ENCODE measurements at regions not wholly inside any gene's neighbourhood (a gene's known extent, or its start where the extent isn't known, plus 50 kb on each side); places are given as distances from the start of the nearest gene placed in this dataset.
"Not testable (repeated sequence)": the region's sequence is repeated elsewhere in the genome, so short reads cannot be mapped to it uniquely, and the experiment has no call there.

DNA sequence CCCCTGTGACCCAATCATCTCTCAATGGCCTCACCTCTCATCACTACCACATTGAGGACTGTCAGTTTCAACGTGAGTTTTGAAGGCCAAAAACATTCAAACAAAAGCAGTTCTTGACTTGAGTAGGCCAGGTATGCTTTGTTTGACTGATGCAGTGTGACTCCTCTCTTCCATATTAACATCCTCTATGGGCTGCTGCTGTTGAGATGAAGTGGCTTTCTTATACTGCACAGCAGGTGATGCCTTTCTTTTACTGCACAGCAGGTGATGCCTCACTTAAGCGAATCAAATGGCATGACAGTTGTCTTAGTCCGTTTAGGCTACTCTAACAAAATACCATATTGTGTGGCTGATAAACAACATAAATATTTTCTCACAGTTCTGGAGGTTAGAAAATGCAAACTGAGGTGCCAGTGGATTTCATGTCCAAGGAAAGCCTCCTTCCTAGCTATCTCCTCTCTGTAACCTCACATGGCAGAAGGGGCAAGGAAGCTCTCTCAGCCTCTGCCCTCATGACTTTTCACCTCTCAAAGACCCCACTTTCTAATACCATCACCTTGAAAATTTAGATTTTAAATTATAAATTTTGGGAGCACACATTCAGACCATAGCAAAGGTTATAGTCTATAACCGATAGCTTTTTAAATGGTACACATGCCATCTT, 2267.9 kb upstream of the AGA start:
- no peak overlapping the region for H3K4me3 ChIP-seq (ENCODE audit: low read depth, low read length)
- DNase-seq (ENCODE audit: low read depth, low spot score): no peak
- in situ Hi-C loops (cut with HindIII; ENCODE audit: low sequenced_read_pairs): no loop called here
- no peak for TF ChIP-seq CTCF (IDR thresholded peaks at IDR 0.05; ENCODE audit: low read depth, low read length)

DNA sequence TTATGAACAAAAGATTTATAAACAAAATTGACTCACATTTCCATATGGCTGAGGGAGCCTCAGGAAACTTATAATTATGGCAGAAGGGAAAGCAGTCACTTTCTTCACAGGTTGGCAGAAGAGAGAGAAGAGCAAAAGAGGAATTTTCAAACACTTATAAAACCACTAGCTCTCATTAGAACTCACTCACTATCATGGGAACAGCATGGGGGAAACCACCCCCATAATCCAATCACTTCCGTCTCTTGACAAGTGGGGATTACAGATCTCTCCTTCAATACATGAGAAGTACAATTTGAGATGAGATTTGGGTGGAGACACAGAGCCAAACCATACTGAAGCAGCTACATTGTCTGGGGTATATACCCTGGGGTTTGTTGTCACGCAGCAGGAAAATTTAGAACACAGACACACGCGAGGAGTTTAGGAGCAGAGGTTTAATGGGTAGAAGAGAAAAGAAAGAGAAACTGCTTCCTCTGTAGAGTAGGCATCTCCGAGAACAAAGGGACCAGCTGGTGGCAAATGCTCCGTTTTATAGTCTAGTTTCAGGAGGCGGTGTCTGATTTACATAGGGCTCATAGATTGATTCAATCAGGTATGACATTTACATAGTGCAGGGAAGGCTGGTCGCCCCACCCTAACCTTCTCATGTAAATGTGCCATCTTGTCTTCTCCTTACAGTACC, 2277.7 kb upstream of the AGA start:
- no peak for DNase-seq (ENCODE audit: low read depth, low spot score)
- TF ChIP-seq CTCF (IDR thresholded peaks at IDR 0.05; ENCODE audit: low read depth, low read length): no peak
- no peak overlapping the region for H3K4me3 ChIP-seq (ENCODE audit: low read depth, low read length)
- in situ Hi-C loops (cut with HindIII; ENCODE audit: low sequenced_read_pairs): no loop called here

- H3K4me3 ChIP-seq (ENCODE audit: low read depth, low read length); in situ Hi-C loops (cut with HindIII; ENCODE audit: low sequenced_read_pairs); DNase-seq (ENCODE audit: low read depth, low spot score): not testable (repeated sequence)
Measured at GRCh38 chr4:179726491-179726890, 2284.3 kb upstream of the AGA start.

DNA sequence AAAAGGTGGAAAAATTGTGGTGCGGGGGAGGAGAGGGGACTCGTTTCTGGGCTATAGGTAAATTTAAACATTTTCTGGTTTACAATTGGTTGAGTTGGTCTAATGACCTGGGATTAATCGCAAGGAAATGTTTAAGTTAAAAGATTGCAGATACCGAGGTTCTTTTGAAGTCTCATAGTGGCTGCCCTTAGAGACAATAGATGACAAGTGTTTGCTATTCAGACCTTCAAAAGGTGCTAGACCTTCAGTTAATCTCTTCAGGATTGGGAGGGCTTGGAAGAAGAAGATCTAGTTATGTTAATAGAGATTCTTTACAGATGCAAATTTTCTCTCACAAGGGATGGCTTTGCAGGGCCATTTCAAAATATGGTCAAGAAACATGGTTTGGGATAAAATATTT, 2286.1 kb upstream of the AGA start:
- TF ChIP-seq CTCF (IDR thresholded peaks at IDR 0.05; ENCODE audit: low read depth, low read length): no peak
- H3K4me3 ChIP-seq (ENCODE audit: low read depth, low read length): no peak overlapping the region
- in situ Hi-C loops (cut with HindIII; ENCODE audit: low sequenced_read_pairs): no loop called here
- no peak for DNase-seq (ENCODE audit: low read depth, low spot score)

DNA sequence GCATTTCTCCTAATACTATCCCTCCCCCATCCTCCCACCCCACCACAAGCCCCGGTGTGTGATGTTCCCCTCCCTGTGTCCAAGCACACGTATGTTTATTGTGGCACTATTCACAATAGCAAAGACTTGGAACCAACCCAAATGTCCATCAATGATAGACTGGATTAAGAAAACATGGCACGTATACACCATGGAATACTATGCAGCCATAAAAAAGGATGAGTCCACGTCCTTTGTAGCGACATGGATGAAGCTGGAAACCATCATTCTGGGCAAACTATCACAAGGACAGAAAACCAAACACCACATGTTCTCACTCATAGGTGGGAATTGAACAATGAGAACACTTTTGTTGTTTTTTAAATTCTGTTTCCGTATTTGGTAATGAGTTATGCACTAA, 2294.6 kb upstream of the AGA start:
- H3K4me3 ChIP-seq (ENCODE audit: low read depth, low read length); in situ Hi-C loops (cut with HindIII; ENCODE audit: low sequenced_read_pairs); DNase-seq (ENCODE audit: low read depth, low spot score): not testable (repeated sequence)

GRCh38 chr4:179738822-179739221, 2296.6 kb upstream of the AGA start:
- no peak for TF ChIP-seq CTCF (IDR thresholded peaks at IDR 0.05; ENCODE audit: low read depth, low read length)
- in situ Hi-C loops (cut with HindIII; ENCODE audit: low sequenced_read_pairs): no loop called here
- DNase-seq (ENCODE audit: low read depth, low spot score): no peak
- H3K4me3 ChIP-seq (ENCODE audit: low read depth, low read length): no peak overlapping the region

DNA sequence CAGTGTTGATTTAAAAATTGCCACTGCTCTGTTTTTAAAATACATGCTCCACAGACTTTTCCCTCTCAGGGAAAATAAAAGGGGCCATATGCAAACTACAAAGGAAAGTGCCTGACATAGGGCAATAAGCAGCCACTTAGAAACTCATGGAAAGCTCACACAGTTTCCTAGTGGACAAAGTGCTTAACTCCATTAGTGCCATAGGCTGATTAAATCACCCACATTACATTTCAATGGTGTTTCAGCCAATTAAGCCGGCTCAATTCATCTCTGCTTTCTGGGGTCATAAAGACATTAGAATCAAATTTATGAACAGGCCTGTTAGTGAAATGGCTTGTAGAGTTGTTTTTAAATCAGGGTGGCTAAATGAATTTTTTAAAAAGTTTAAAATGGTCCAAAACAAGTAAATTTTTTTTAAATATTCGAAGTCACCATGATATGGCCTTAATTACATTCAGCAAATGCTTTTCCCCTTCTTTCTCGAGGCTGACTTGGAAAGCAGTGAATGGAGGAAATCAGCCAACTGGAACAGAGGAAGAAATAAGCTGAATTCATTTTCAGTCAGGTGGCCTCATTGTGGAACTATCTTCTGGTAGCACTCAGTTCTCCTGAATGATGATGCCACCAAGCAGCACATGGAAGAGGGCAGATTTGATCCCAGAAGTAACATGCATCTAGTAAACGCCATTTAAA, 2305.1 kb upstream of the AGA start:
- H3K4me3 ChIP-seq (ENCODE audit: low read depth, low read length): no peak overlapping the region
- in situ Hi-C loops (cut with HindIII; ENCODE audit: low sequenced_read_pairs): no loop called here
- no peak for TF ChIP-seq CTCF (IDR thresholded peaks at IDR 0.05; ENCODE audit: low read depth, low read length)
- DNase-seq (ENCODE audit: low read depth, low spot score): no peak

Measured in astrocyte of the spinal cord (primary cell).